ENCODE measurements at regions not wholly inside any gene's neighbourhood (a gene's known extent, or its start where the extent isn't known, plus 50 kb on each side); places are given as distances from the start of the nearest gene placed in this dataset.

DNA sequence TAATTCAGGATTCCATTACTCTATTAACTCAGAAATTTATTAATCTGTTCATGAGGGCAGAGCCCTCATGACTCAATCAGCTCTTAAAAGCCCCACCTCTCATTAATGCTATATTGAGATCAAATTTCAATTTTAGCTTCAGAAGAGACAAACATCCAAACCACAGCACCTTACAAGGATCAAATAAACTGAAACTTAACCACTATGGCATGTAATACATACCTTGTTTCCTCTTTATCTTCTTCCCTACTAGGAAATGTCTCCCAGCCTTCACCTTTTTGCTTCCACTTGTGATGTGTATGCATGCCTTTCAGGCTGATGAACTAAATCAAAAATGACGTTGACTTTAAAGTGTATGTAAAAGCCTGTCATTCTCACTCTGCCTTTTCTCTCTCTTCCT is 2121.3 kb downstream of the NCAM2 start (continued):
- TF ChIP-seq IKZF2 (IDR thresholded peaks at IDR 0.05): no peak
- TF ChIP-seq CHD2 (IDR thresholded peaks at IDR 0.05; ENCODE audit: borderline replicate concordance, low read depth, low read length): no peak
- TF ChIP-seq RBBP5 (conservative IDR thresholded peaks at IDR 0.05): no peak

GRCh38 chr21:23127973-23128372 is 2129.8 kb downstream of the NCAM2 start:
- CTCF ChIA-PET: no interaction called here
- WGBS (ENCODE audit: insufficient coverage, insufficient replicate concordance, low lambda C conversion rate, missing lambda C conversion rate): 35% methylated on average over 8 of the region's 8 CpGs

More at GRCh38 chr21:23127973-23128372, 2129.8 kb downstream of the NCAM2 start:
- no peak overlapping the region for H3K27ac ChIP-seq (ENCODE audit: control insufficient read depth, insufficient read depth)
- no peaks in the 10 kb centered on the region for H4K20me1 ChIP-seq (ENCODE audit: control insufficient read depth, insufficient read depth)
- intact Hi-C loops (cut with micrococcal nuclease; ENCODE audit: unreplicated experiment): no loop called here
- H3K4me2 ChIP-seq (ENCODE audit: control insufficient read depth, insufficient read depth): no peak overlapping the region
- ChIA-PET POLR2A (no interaction called here), SMC1A (ENCODE audit: uncharacterized antibody, unreplicated experiment) (interaction anchor here (1.2 kb wide), 1 partner anchor 226 kb away, joined by 3 read pairs; no protein-coding TSS in a partner anchor), RAD21 (ENCODE audit: unreplicated experiment) (no interaction called here)
- FAIRE-seq: no peak
- H3K4me1 ChIP-seq (ENCODE audit: control insufficient read depth, insufficient read depth, low read length): no peaks in the 10 kb centered on the region
- no TSS peak for BruUV-seq (replicated peaks)
- no peak overlapping the region for H2AFZ ChIP-seq (ENCODE audit: control insufficient read depth, low read depth, low read length)
- no peak for TF ChIP-seq FOXM1 (IDR thresholded peaks at IDR 0.05; ENCODE audit: low read depth, low read length)
- TF ChIP-seq E4F1 (IDR thresholded peaks at IDR 0.05; ENCODE audit: borderline replicate concordance, partially characterized antibody): no peak
- TF ChIP-seq MTA3 (IDR thresholded peaks at IDR 0.05; ENCODE audit: borderline replicate concordance, low read length): no peak
- TF ChIP-seq RELA (IDR thresholded peaks at IDR 0.05; ENCODE audit: borderline replicate concordance, partially characterized antibody): no peak
- no peak for TF ChIP-seq ZBTB11 (CRISPR knock-in tag; IDR thresholded peaks at IDR 0.05)
- no peak for TF ChIP-seq KLF5 (IDR thresholded peaks at IDR 0.05; ENCODE audit: partially characterized antibody)
- no peak for TF ChIP-seq ZNF217 (IDR thresholded peaks at IDR 0.05)
- no peak for TF ChIP-seq RBBP5 (conservative IDR thresholded peaks at IDR 0.05)
- no peak for TF ChIP-seq MEF2B (IDR thresholded peaks at IDR 0.05; ENCODE audit: partially characterized antibody, poor library complexity, severe bottlenecking)
- TF ChIP-seq FOS (IDR thresholded peaks at IDR 0.05; ENCODE audit: borderline replicate concordance, extremely low read depth, insufficient read length): no peak
- TF ChIP-seq TBL1XR1 (IDR thresholded peaks at IDR 0.05; ENCODE audit: low read depth, low read length): no peak
- no peak overlapping the region for H3K4me3 ChIP-seq
- no peak overlapping the region for H3K9ac ChIP-seq (ENCODE audit: control insufficient read depth, insufficient read depth, low read length)
- H3K9me3 ChIP-seq (replicated peaks; ENCODE audit: control insufficient read depth, insufficient read depth, low read length): no peaks in the 10 kb centered on the region
- ATAC-seq: no peak
- H3K36me3 ChIP-seq (ENCODE audit: control insufficient read depth in 2 of 2, insufficient read depth in 2 of 2, low read length in 1 of 2): no peaks in the 10 kb centered on the region
- H3K27me3 ChIP-seq (replicated peaks in 1 of 2; ENCODE audit: control insufficient read depth in 2 of 2, insufficient read depth in 2 of 2, low read length in 1 of 2): no peaks in the 10 kb centered on the region
- DNase-seq (ENCODE audit: low read depth, low spot score): no peak
- in situ Hi-C loops (cut with MboI): no loop called here
- no peaks in the 10 kb centered on the region for H3K79me2 ChIP-seq (ENCODE audit: control insufficient read depth, insufficient read depth, low read length)
